ENCODE measurements at regions not wholly inside any gene's neighbourhood (a gene's known extent, or its start where the extent isn't known, plus 50 kb on each side); places are given as distances from the start of the nearest gene placed in this dataset.

GRCh38 chr22:44379817-44380755 is 67.3 kb upstream of the SHISAL1 start:
- Histone ChIP-seq H3K4me3 (no peak overlapping the region), H3K9me3 (peaks cover 0 to 11% of the 10 kb centered on the region in 2 donors), H3K27me3 (no peaks in the 10 kb centered on the region), H3K4me1 (no peaks in the 10 kb centered on the region), H3K36me3 (no peaks in the 10 kb centered on the region), H3K27ac (no peak overlapping the region)
- intact Hi-C loops (cut with DNase I; ENCODE audit: low total_unique reads): no loop called here
- no peak for TF ChIP-seq POLR2A (IDR thresholded peaks at IDR 0.05)
- TF ChIP-seq, protein P1, sequence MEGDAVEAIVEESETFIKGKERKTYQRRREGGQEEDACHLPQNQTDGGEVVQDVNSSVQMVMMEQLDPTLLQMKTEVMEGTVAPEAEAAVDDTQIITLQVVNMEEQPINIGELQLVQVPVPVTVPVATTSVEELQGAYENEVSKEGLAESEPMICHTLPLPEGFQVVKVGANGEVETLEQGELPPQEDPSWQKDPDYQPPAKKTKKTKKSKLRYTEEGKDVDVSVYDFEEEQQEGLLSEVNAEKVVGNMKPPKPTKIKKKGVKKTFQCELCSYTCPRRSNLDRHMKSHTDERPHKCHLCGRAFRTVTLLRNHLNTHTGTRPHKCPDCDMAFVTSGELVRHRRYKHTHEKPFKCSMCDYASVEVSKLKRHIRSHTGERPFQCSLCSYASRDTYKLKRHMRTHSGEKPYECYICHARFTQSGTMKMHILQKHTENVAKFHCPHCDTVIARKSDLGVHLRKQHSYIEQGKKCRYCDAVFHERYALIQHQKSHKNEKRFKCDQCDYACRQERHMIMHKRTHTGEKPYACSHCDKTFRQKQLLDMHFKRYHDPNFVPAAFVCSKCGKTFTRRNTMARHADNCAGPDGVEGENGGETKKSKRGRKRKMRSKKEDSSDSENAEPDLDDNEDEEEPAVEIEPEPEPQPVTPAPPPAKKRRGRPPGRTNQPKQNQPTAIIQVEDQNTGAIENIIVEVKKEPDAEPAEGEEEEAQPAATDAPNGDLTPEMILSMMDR (IDR thresholded peaks at IDR 0.05): no peak
- DNase-seq: no peak

DNA sequence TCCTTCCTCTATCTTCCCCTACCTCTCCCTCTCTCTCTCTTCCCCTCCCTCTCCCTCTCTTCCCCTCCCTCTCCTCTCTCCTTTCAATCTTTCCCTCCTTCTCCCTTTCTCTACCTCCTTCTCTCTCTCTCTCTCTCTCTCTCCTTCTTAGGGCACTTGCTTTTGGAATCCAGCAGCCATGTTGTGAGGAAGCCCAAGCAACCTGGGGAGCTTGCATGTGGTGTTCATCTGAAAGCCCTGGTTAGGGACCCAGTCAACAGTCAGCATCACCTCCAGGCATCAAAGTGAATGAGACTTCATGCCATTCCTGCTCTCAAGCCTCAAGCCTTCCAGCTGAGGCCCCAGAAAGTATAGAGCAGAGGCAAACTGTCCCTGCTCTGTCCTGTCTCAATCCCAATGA is 65.6 kb upstream of the SHISAL1 start:
- Histone ChIP-seq H3K4me3 (no peak overlapping the region), H3K27me3 (no peaks in the 10 kb centered on the region), H3K4me1 (no peaks in the 10 kb centered on the region), H3K27ac (no peak overlapping the region), H3K36me3 (no peaks in the 10 kb centered on the region), H3K9me3 (peaks cover 0 to 11% of the 10 kb centered on the region in 2 donors)
- no peak for DNase-seq
- intact Hi-C loops (cut with DNase I; ENCODE audit: low total_unique reads): no loop called here
- TF ChIP-seq, protein P1 (IDR thresholded peaks at IDR 0.05): no peak
- no peak for TF ChIP-seq POLR2A (IDR thresholded peaks at IDR 0.05)

DNA sequence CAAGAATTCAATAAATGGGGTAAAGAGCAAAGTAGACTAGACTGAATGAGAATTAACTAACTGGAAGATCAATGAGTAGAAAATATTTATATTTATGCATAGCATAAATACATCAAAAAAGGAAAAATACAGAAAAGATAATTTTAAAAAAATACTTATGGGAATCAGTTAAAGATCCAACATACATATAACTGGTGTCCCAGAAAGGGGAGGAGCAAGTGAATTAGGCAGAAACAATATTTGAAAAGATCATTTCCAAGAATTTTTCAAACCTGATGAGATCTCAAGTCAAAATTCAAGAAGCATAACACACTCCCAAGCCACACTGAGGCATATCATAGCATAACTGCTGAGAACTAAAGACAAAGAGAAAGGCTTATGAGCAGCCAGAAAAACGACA is 62.7 kb upstream of the SHISAL1 start:
- no peaks in the 10 kb centered on the region for H3K27me3 ChIP-seq
- H3K4me3 ChIP-seq: no peak overlapping the region
- H3K9me3 ChIP-seq: peaks cover 0 to 11% of the 10 kb centered on the region in 2 donors
- no peaks in the 10 kb centered on the region for H3K4me1 ChIP-seq
- intact Hi-C loops (cut with DNase I; ENCODE audit: low total_unique reads): no loop called here
- no peak for DNase-seq
- no peak for TF ChIP-seq POLR2A (IDR thresholded peaks at IDR 0.05)
- TF ChIP-seq, protein P1 (IDR thresholded peaks at IDR 0.05): no peak
- no peaks in the 10 kb centered on the region for H3K36me3 ChIP-seq
- H3K27ac ChIP-seq: no peak overlapping the region

GRCh38 chr22:44373234-44373633 is 60.5 kb upstream of the SHISAL1 start:
- no peak for TF ChIP-seq POLR2A (IDR thresholded peaks at IDR 0.05)
- TF ChIP-seq, protein P1 (IDR thresholded peaks at IDR 0.05): no peak
- intact Hi-C loops (cut with DNase I; ENCODE audit: low total_unique reads): no loop called here
- peaks cover 0 to 11% of the 10 kb centered on the region in 2 donors for H3K9me3 ChIP-seq
- H3K27me3 ChIP-seq: no peaks in the 10 kb centered on the region
- no peak overlapping the region for H3K27ac ChIP-seq
- no peak for DNase-seq
- H3K4me3 ChIP-seq: no peak overlapping the region
- no peaks in the 10 kb centered on the region for H3K36me3 ChIP-seq
- H3K4me1 ChIP-seq: no peaks in the 10 kb centered on the region

GRCh38 chr22:44372611-44373010 is 59.9 kb upstream of the SHISAL1 start:
- Histone ChIP-seq H3K4me1 (no peaks in the 10 kb centered on the region), H3K9me3 (peaks cover 0 to 11% of the 10 kb centered on the region in 2 donors), H3K36me3 (no peaks in the 10 kb centered on the region), H3K27me3 (no peaks in the 10 kb centered on the region), H3K27ac (no peak overlapping the region), H3K4me3 (no peak overlapping the region)
- DNase-seq: no peak
- intact Hi-C loops (cut with DNase I; ENCODE audit: low total_unique reads): no loop called here
- no peak for TF ChIP-seq POLR2A (IDR thresholded peaks at IDR 0.05)
- TF ChIP-seq, protein P1 (IDR thresholded peaks at IDR 0.05): no peak

Data from uterus (tissue), 3 donors.